ENCODE measurements at regions not wholly inside any gene's neighbourhood (a gene's known extent, or its start where the extent isn't known, plus 50 kb on each side); places are given as distances from the start of the nearest gene placed in this dataset.

DNA sequence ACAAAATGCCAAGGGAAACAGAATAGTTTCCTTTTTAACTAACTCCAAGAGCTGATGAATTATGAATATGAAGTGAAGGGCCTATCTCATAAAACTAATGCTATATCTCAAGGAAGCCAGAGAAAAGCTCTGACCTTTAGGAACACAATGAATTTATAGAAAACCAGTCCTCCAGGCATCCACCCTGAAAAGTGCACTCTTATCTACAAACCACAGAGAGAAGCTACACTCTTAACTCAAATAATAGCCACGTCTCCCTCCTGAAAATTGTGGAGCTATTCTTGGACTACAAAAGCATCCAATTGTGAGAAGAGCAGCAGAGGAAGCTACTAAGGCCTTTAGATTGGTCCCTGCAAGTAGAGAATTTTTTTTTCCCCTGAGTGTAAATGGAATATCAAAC lies 253.9 kb downstream of the IL15 start:
- no peak overlapping the region for H3K27ac ChIP-seq
- no peak overlapping the region for H2AFZ ChIP-seq
- no peaks in the 10 kb centered on the region for H3F3A ChIP-seq (ENCODE audit: insufficient read depth, low read depth)
- H3K9me2 ChIP-seq (ENCODE audit: insufficient read depth): no peaks in the 10 kb centered on the region
- no peak for TF ChIP-seq EZH2 (IDR thresholded peaks at IDR 0.05; ENCODE audit: low read depth)
- TF ChIP-seq, protein P1, sequence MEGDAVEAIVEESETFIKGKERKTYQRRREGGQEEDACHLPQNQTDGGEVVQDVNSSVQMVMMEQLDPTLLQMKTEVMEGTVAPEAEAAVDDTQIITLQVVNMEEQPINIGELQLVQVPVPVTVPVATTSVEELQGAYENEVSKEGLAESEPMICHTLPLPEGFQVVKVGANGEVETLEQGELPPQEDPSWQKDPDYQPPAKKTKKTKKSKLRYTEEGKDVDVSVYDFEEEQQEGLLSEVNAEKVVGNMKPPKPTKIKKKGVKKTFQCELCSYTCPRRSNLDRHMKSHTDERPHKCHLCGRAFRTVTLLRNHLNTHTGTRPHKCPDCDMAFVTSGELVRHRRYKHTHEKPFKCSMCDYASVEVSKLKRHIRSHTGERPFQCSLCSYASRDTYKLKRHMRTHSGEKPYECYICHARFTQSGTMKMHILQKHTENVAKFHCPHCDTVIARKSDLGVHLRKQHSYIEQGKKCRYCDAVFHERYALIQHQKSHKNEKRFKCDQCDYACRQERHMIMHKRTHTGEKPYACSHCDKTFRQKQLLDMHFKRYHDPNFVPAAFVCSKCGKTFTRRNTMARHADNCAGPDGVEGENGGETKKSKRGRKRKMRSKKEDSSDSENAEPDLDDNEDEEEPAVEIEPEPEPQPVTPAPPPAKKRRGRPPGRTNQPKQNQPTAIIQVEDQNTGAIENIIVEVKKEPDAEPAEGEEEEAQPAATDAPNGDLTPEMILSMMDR (conservative IDR thresholded peaks at IDR 0.05): no peak
- H3K4me1 ChIP-seq (replicated peaks; ENCODE audit: insufficient read depth): no peaks in the 10 kb centered on the region
- H3K36me3 ChIP-seq (ENCODE audit: low read depth): no peaks in the 10 kb centered on the region
- H3K79me2 ChIP-seq (ENCODE audit: low read depth): no peaks in the 10 kb centered on the region
- H3K9me3 ChIP-seq (ENCODE audit: insufficient read depth, low read depth): no peaks in the 10 kb centered on the region
- H3K4me3 ChIP-seq: no peak overlapping the region
- H3K4me2 ChIP-seq: no peak overlapping the region
- no peak for DNase-seq
- no peaks in the 10 kb centered on the region for H4K20me1 ChIP-seq (ENCODE audit: insufficient read depth)
- ChIA-PET CTCF (interaction anchor here (0.5 kb wide), 1 partner anchor 12 kb away, joined by 3 read pairs; no protein-coding TSS in a partner anchor), POLR2A (ENCODE audit: unreplicated experiment) (no interaction called here)
- BruUV-seq (replicated peaks): no TSS peak
- H3K27me3 ChIP-seq (ENCODE audit: insufficient read depth, low read depth): no peaks in the 10 kb centered on the region
- intact Hi-C loops (cut with micrococcal nuclease; ENCODE audit: unreplicated experiment): no loop called here

DNA sequence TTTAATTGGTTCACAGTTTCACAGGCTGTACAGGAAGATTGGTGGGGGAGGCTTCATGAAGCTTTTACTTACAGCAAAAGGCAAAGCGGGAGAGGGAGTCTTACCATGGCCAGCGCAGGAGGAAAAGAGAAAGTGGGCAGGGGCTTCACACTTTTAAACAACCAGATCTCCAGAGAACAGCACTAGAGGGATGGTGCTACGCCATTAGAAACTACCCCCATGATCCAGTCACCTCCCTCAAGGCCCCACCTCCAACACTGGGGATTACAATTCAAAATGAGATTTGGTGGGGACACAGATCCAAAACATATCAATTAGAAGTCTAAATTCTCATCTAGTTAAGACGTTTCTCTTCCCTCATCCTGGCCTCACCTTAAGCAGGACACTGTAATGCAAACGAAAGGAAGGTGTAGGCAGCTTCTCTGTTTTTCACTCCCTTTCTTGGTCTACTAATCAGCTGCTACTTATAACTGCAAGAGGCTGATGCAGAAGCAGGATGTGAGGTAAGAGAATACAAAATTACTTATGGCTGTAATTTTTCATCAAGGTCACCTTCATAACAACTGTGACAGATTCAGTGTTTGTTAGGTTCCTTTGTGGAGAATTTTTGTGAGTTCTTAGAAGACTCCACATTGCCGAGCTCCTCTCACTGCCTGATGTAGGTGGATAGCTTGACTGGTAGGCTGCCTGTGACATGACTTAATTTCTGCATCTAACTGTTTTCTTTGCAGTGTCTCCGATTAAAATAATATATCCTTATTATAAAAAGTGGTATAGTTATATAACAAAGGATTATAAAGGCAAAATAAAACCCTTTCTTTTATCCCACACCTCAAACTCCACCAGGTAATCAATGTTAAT lies 255.1 kb downstream of the IL15 start:
- Histone ChIP-seq H3K9me3 (ENCODE audit: insufficient read depth, low read depth) (no peaks in the 10 kb centered on the region), H3K4me2 (no peak overlapping the region), H3K79me2 (ENCODE audit: low read depth) (no peaks in the 10 kb centered on the region), H3K36me3 (ENCODE audit: low read depth) (no peaks in the 10 kb centered on the region), H3K27ac (no peak overlapping the region), H3K4me3 (no peak overlapping the region), H3F3A (ENCODE audit: insufficient read depth, low read depth) (no peaks in the 10 kb centered on the region), H2AFZ (no peak overlapping the region), H3K27me3 (ENCODE audit: insufficient read depth, low read depth) (no peaks in the 10 kb centered on the region), H4K20me1 (ENCODE audit: insufficient read depth) (no peaks in the 10 kb centered on the region), H3K4me1 (replicated peaks; ENCODE audit: insufficient read depth) (no peaks in the 10 kb centered on the region), H3K9me2 (ENCODE audit: insufficient read depth) (no peaks in the 10 kb centered on the region)
- ChIA-PET POLR2A (ENCODE audit: unreplicated experiment) (no interaction called here), CTCF (no interaction called here)
- TF ChIP-seq EZH2 (IDR thresholded peaks at IDR 0.05; ENCODE audit: low read depth): no peak
- TF ChIP-seq, protein P1 (conservative IDR thresholded peaks at IDR 0.05): no peak
- BruUV-seq (replicated peaks): no TSS peak
- intact Hi-C loops (cut with micrococcal nuclease; ENCODE audit: unreplicated experiment): no loop called here
- DNase-seq: no peak

DNA sequence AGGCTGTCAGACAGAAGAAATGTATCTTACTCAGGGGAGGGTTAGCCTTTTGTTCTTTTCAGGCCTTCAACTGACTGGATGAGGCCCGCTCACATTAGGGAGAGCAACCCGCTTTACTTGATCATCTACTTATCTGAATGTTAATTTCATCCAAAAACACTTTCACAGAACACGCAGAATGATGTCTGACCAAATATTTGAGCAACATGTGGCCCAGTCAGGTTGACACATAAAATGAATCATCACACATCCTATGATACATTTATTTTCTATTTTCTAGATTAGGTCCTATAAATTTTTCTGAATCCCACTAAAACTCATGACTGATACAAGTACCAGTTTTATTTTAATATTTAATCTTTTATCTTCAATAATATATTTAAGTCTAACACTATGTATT lies 260.3 kb downstream of the IL15 start:
- DNase-seq: no peak
- H3K9me3 ChIP-seq (ENCODE audit: insufficient read depth, low read depth): no peaks in the 10 kb centered on the region

More for the DNA sequence above, 260.3 kb downstream of the IL15 start:
- Histone ChIP-seq H3K36me3 (ENCODE audit: low read depth) (no peaks in the 10 kb centered on the region), H3K79me2 (ENCODE audit: low read depth) (no peaks in the 10 kb centered on the region), H4K20me1 (ENCODE audit: insufficient read depth) (no peaks in the 10 kb centered on the region), H3K4me2 (no peak overlapping the region), H3K4me1 (replicated peaks; ENCODE audit: insufficient read depth) (no peaks in the 10 kb centered on the region), H2AFZ (no peak overlapping the region), H3K9me2 (ENCODE audit: insufficient read depth) (no peaks in the 10 kb centered on the region), H3K27me3 (ENCODE audit: insufficient read depth, low read depth) (no peaks in the 10 kb centered on the region), H3F3A (ENCODE audit: insufficient read depth, low read depth) (no peaks in the 10 kb centered on the region), H3K27ac (no peak overlapping the region), H3K4me3 (no peak overlapping the region)
- intact Hi-C loops (cut with micrococcal nuclease; ENCODE audit: unreplicated experiment): no loop called here
- TF ChIP-seq EZH2 (IDR thresholded peaks at IDR 0.05; ENCODE audit: low read depth): no peak
- TF ChIP-seq, protein P1 (conservative IDR thresholded peaks at IDR 0.05): no peak
- no TSS peak for BruUV-seq (replicated peaks)
- POLR2A ChIA-PET (ENCODE audit: unreplicated experiment): no interaction called here
- CTCF ChIA-PET: no interaction called here
